Naive thymus-derived CD4-positive, alpha-beta T cell (primary cell): ENCODE measurements at regions not wholly inside any gene's neighbourhood (a gene's known extent, or its start where the extent isn't known, plus 50 kb on each side); places are given as distances from the start of the nearest gene placed in this dataset.

Experiments used
- ATAC-seq: fragments of 150-1000 bp; cut with Tn5 transposase; 2 replicates; pipeline ENCODE4 v1.10.0; 2021; ENCODE audit warnings: mild to moderate bottlenecking, moderate library complexity
- CTCF ChIA-PET: fragments of 350-600 bp; sonication (Branson Sonifier 250); formaldehyde crosslinking; loops from one replicate; lab custom pipeline; 2021; ENCODE audit warnings: antibody characterized with exemption; lab: Charles Lee
- POLR2A ChIA-PET: fragments of 350-600 bp; sonication (Branson Sonifier 250); formaldehyde crosslinking; loops from one replicate; lab custom pipeline; 2021; ENCODE audit warnings: antibody characterized with exemption, inconsistent platforms; lab: Charles Lee
- DNase-seq, 9 donors: peaks; one replicate each; pipeline versions ENCODE4 v3.0.0 to v3.0.0-alpha.2; 2020 to 2022; ENCODE audit warnings: mixed read lengths in 1 of 9
- H3K27ac ChIP-seq: one replicate; pipeline ENCODE4 v1.7.0; 2013; ENCODE audit warnings: mild to moderate bottlenecking, low read depth, low read length, moderate library complexity
- H3K27me3 ChIP-seq, 2 donors: one replicate each; pipeline ENCODE4 v1.7.0; 2013; ENCODE audit warnings: low read length in 2 of 2, mild to moderate bottlenecking in 2 of 2, moderate library complexity in 2 of 2; ENCODE audit not compliant: control insufficient read depth in 2 of 2, insufficient read depth in 2 of 2
- H3K36me3 ChIP-seq, 3 experiments: 1 replicate in 2 of 3; 2 replicates in 1 of 3; pipeline ENCODE4 v1.7.0; 2013; ENCODE audit warnings: low read length in 3 of 3, mild to moderate bottlenecking in 3 of 3, moderate library complexity in 1 of 3; ENCODE audit not compliant: insufficient read depth in 3 of 3, control insufficient read depth in 2 of 3
- H3K4me1 ChIP-seq, 2 donors: one replicate each; pipeline ENCODE4 v1.7.0; 2013; ENCODE audit warnings: low read length in 2 of 2, mild to moderate bottlenecking in 2 of 2, moderate library complexity in 1 of 2; ENCODE audit not compliant: control insufficient read depth in 2 of 2, insufficient read depth in 2 of 2
- H3K4me3 ChIP-seq: 2 replicates; pipeline ENCODE4 v1.7.0; 2013; ENCODE audit warnings: mild to moderate bottlenecking, low read length
- H3K9me3 ChIP-seq, 3 experiments: 1 replicate in 2 of 3; 2 replicates in 1 of 3; pipeline ENCODE4 v1.7.0; 2013; ENCODE audit warnings: low read length in 3 of 3; ENCODE audit not compliant: control insufficient read depth in 2 of 3
- H3K27ac Mint-ChIP-seq, 9 donors: one replicate each; pipeline ENCODE4 v1.8.0; 2020 to 2022; ENCODE audit warnings: mixed read lengths in 9 of 9, mild to moderate bottlenecking in 8 of 9, moderate library complexity in 5 of 9, inconsistent platforms in 2 of 9
- H3K27me3 Mint-ChIP-seq, 5 donors: one replicate each; pipeline ENCODE4 v1.8.0; 2021 to 2022; ENCODE audit warnings: mixed read lengths in 5 of 5, mild to moderate bottlenecking in 1 of 5
- H3K36me3 Mint-ChIP-seq, 5 donors: one replicate each; pipeline ENCODE4 v1.8.0; 2020 to 2022; ENCODE audit warnings: mixed read lengths in 5 of 5, mild to moderate bottlenecking in 3 of 5, inconsistent platforms in 1 of 5
- H3K4me1 Mint-ChIP-seq, 7 donors: one replicate each; pipeline ENCODE4 v1.8.0; 2020 to 2022; ENCODE audit warnings: mixed read lengths in 7 of 7, mild to moderate bottlenecking in 3 of 7, inconsistent platforms in 1 of 7
- H3K4me3 Mint-ChIP-seq, 10 donors: one replicate each; pipeline ENCODE4 v1.8.0; 2020 to 2022; ENCODE audit warnings: mild to moderate bottlenecking in 10 of 10, mixed read lengths in 10 of 10, moderate library complexity in 6 of 10, inconsistent platforms in 2 of 10
- H3K9me3 Mint-ChIP-seq, 11 donors: one replicate each; pipeline ENCODE4 v1.8.0; 2020 to 2022; ENCODE audit warnings: mixed read lengths in 11 of 11, mild to moderate bottlenecking in 4 of 11, inconsistent platforms in 1 of 11, moderate library complexity in 1 of 11
- intact Hi-C, 2 donors: fragments of 100-400 bp; cut with micrococcal nuclease; formaldehyde crosslinking; loops; one replicate each; pipeline ENCODE4 v1.15.1; 2023

DNA sequence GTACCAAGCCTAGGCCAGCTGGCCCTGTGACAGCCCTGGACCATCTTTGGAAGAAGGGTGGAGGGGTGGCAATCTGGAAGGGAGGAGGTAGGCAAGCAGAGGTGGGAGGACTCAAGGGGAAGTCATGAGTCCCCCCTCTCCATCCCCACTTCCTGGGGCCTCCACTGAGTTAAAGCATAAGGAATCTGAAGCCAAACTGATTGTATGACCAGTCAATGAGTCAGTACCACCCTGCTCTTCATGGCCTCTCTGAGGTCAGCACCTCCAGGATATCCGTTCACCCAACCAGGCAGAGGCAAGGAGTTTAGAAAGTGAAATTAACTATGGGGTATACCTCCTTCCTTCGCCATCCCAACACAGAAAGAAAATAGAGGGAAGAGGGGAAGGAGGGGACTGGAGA is 272.7 kb downstream of the SOX9 start:
- Histone ChIP-seq H3K9me3 (no peaks in the 10 kb centered on the region), H3K4me3 (no peak overlapping the region), H3K27me3 (no peaks in the 10 kb centered on the region), H3K27ac (no peak overlapping the region), H3K36me3 (no peaks in the 10 kb centered on the region), H3K4me1 (no peaks in the 10 kb centered on the region)
- POLR2A ChIA-PET: no interaction called here
- Mint-ChIP-seq H3K9me3 (peaks cover 0 to 6% (median 0%) of the 10 kb centered on the region in 11 donors), H3K27ac (no peak overlapping the region), H3K4me3 (no peak overlapping the region), H3K36me3 (peaks cover 0 to 5% (median 0%) of the 10 kb centered on the region in 5 donors), H3K27me3 (peaks cover 0 to 34% (median 7%) of the 10 kb centered on the region in 5 donors), H3K4me1 (no peaks in the 10 kb centered on the region)
- DNase-seq (no peak), ATAC-seq (no peak)
- intact Hi-C loops: no loop called here
- CTCF ChIA-PET: no interaction called here

- H3K9me3 ChIP-seq: no peaks in the 10 kb centered on the region
- no peak overlapping the region for H3K4me3 ChIP-seq
- ATAC-seq: no peak
- intact Hi-C loops: no loop called here
- peaks cover 0 to 6% (median 0%) of the 10 kb centered on the region in 11 donors for H3K9me3 Mint-ChIP-seq
- H3K27ac Mint-ChIP-seq: no peak overlapping the region
- peaks cover 0 to 34% (median 7%) of the 10 kb centered on the region in 5 donors for H3K27me3 Mint-ChIP-seq
- peaks cover 0 to 5% (median 0%) of the 10 kb centered on the region in 5 donors for H3K36me3 Mint-ChIP-seq
- no peaks in the 10 kb centered on the region for H3K4me1 ChIP-seq
- no peaks in the 10 kb centered on the region for H3K4me1 Mint-ChIP-seq
- H3K4me3 Mint-ChIP-seq: no peak overlapping the region
- no peak overlapping the region for H3K27ac ChIP-seq
- H3K27me3 ChIP-seq: no peaks in the 10 kb centered on the region
- no peaks in the 10 kb centered on the region for H3K36me3 ChIP-seq
- DNase-seq: no peak
- POLR2A ChIA-PET: no interaction called here
- CTCF ChIA-PET: no interaction called here
These were observed 273.7 kb downstream of the SOX9 start for GRCh38 chr17:72394531-72394930.

DNA sequence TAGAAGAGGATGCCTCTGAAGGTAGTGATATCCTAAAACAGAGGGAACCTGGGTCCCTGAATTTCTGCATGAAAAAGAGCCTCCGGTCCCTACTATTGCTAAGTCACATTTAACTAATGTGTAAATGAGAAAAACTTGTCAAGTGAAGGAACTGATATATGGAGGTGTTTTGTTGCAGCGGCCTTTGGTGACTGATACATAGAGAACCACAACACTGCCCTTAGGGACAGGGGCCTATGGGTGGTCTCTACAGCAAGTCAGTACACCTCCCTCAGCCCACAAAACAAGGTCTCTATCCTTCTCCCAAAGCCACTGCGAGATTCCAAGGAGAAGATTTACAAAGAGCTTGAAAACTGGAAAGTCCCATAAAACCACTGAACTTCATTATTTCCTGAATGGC is 275.3 kb downstream of the SOX9 start:
- H3K4me1 ChIP-seq: no peaks in the 10 kb centered on the region
- Mint-ChIP-seq H3K27me3 (peaks cover 0 to 29% (median 7%) of the 10 kb centered on the region in 5 donors), H3K4me1 (no peaks in the 10 kb centered on the region), H3K4me3 (no peak overlapping the region), H3K36me3 (peaks cover 0 to 5% (median 0%) of the 10 kb centered on the region in 5 donors), H3K9me3 (peaks cover 0 to 6% (median 0%) of the 10 kb centered on the region in 11 donors), H3K27ac (no peak overlapping the region)
- DNase-seq (no peak), ATAC-seq (no peak)
- H3K9me3 ChIP-seq: no peaks in the 10 kb centered on the region
- CTCF ChIA-PET: no interaction called here
- intact Hi-C loops: no loop called here
- no peaks in the 10 kb centered on the region for H3K27me3 ChIP-seq
- H3K4me3 ChIP-seq: no peak overlapping the region
- no peaks in the 10 kb centered on the region for H3K36me3 ChIP-seq
- POLR2A ChIA-PET: no interaction called here
- H3K27ac ChIP-seq: no peak overlapping the region

GRCh38 chr17:72397223-72397667 is 276.4 kb downstream of the SOX9 start:
- Mint-ChIP-seq H3K4me3 (no peak overlapping the region), H3K27me3 (peaks cover 0 to 29% (median 7%) of the 10 kb centered on the region in 5 donors), H3K27ac (no peak overlapping the region), H3K36me3 (peaks cover 0 to 5% (median 0%) of the 10 kb centered on the region in 5 donors), H3K9me3 (peaks cover 0 to 6% (median 1%) of the 10 kb centered on the region in 11 donors), H3K4me1 (no peaks in the 10 kb centered on the region)
- H3K27me3 ChIP-seq: no peaks in the 10 kb centered on the region
- no peak for DNase-seq
- no peaks in the 10 kb centered on the region for H3K4me1 ChIP-seq
- H3K36me3 ChIP-seq: no peaks in the 10 kb centered on the region
- intact Hi-C loops: no loop called here
- H3K9me3 ChIP-seq: no peaks in the 10 kb centered on the region
- no peak for ATAC-seq
- H3K27ac ChIP-seq: no peak overlapping the region
- POLR2A ChIA-PET: no interaction called here
- CTCF ChIA-PET: no interaction called here
- no peak overlapping the region for H3K4me3 ChIP-seq

- Histone ChIP-seq H3K36me3 (no peaks in the 10 kb centered on the region), H3K9me3 (no peaks in the 10 kb centered on the region), H3K27me3 (no peaks in the 10 kb centered on the region), H3K4me3 (no peak overlapping the region), H3K27ac (no peak overlapping the region), H3K4me1 (no peaks in the 10 kb centered on the region)
- Mint-ChIP-seq H3K36me3 (peaks cover 0 to 5% (median 0%) of the 10 kb centered on the region in 5 donors), H3K27ac (no peak overlapping the region), H3K9me3 (peaks cover 0 to 6% (median 1%) of the 10 kb centered on the region in 11 donors), H3K27me3 (peaks cover 0 to 27% (median 7%) of the 10 kb centered on the region in 5 donors), H3K4me3 (no peak overlapping the region), H3K4me1 (no peaks in the 10 kb centered on the region)
- ChIA-PET POLR2A (no interaction called here), CTCF (no interaction called here)
- intact Hi-C loops: no loop called here
- ATAC-seq: no peak
- no peak for DNase-seq
These were observed 276.9 kb downstream of the SOX9 start for GRCh38 chr17:72397687-72398086.

GRCh38 chr17:72399023-72399607 is 278.3 kb downstream of the SOX9 start:
- Mint-ChIP-seq H3K36me3 (peaks cover 0 to 5% (median 0%) of the 10 kb centered on the region in 5 donors), H3K27me3 (peaks cover 0 to 25% (median 13%) of the 10 kb centered on the region in 5 donors), H3K4me1 (no peaks in the 10 kb centered on the region), H3K4me3 (no peak overlapping the region), H3K27ac (no peak overlapping the region), H3K9me3 (peaks cover 0 to 7% (median 1%) of the 10 kb centered on the region in 11 donors)
- intact Hi-C loops: no loop called here
- CTCF ChIA-PET: interaction anchor here (0.5 kb wide), 1 partner anchor 1812 kb away, joined by 3 read pairs; no protein-coding TSS in a partner anchor
- POLR2A ChIA-PET: no interaction called here
- no peak for DNase-seq
- no peaks in the 10 kb centered on the region for H3K4me1 ChIP-seq
- H3K27me3 ChIP-seq: no peaks in the 10 kb centered on the region
- H3K9me3 ChIP-seq: no peaks in the 10 kb centered on the region
- H3K36me3 ChIP-seq: no peaks in the 10 kb centered on the region
- H3K4me3 ChIP-seq: no peak overlapping the region
- H3K27ac ChIP-seq: no peak overlapping the region
- no peak for ATAC-seq
